ENCODE measurements at regions not wholly inside any gene's neighbourhood (a gene's known extent, or its start where the extent isn't known, plus 50 kb on each side); places are given as distances from the start of the nearest gene placed in this dataset.

GRCh38 chr20:47883186-47883585 lies 97.9 kb upstream of the SULF2 start:
- Mint-ChIP-seq H3K27ac (no peak overlapping the region), H3K27me3 (no peaks in the 10 kb centered on the region), H3K4me3 (no peak overlapping the region), H3K4me1 (no peaks in the 10 kb centered on the region), H3K9me3 (no peaks in the 10 kb centered on the region), H3K36me3 (ENCODE audit: low read depth) (no peaks in the 10 kb centered on the region)
- ATAC-seq (no peak), DNase-seq (no peak)

GRCh38 chr20:47879771-47880170 lies 94.5 kb upstream of the SULF2 start:
- ATAC-seq = no peak
- no peak overlapping the region for H3K27ac Mint-ChIP-seq

GRCh38 chr20:47878601-47879027 lies 93.3 kb upstream of the SULF2 start:
- H3K27ac Mint-ChIP-seq = no peak overlapping the region
- H3K4me1 Mint-ChIP-seq = no peaks in the 10 kb centered on the region
- H3K36me3 Mint-ChIP-seq (ENCODE audit: low read depth) = no peaks in the 10 kb centered on the region
- DNase-seq (no peak), ATAC-seq (peak; percentile 31)
- peaks cover 2% of the 10 kb centered on the region for H3K27me3 Mint-ChIP-seq
- no peaks in the 10 kb centered on the region for H3K9me3 Mint-ChIP-seq
- H3K4me3 Mint-ChIP-seq = no peak overlapping the region

More at GRCh38 chr20:47879771-47880170, 94.5 kb upstream of the SULF2 start:
- Mint-ChIP-seq H3K9me3 (no peaks in the 10 kb centered on the region), H3K27me3 (peaks cover 2% of the 10 kb centered on the region), H3K4me1 (no peaks in the 10 kb centered on the region), H3K4me3 (no peak overlapping the region), H3K36me3 (ENCODE audit: low read depth) (no peaks in the 10 kb centered on the region)
- no peak for DNase-seq

- ATAC-seq = no peak
- no peak for DNase-seq
- Mint-ChIP-seq H3K4me1 (no peaks in the 10 kb centered on the region), H3K27ac (no peak overlapping the region), H3K27me3 (peaks cover 2% of the 10 kb centered on the region), H3K36me3 (ENCODE audit: low read depth) (no peaks in the 10 kb centered on the region), H3K4me3 (no peak overlapping the region), H3K9me3 (no peaks in the 10 kb centered on the region)
These were observed 91.2 kb upstream of the SULF2 start for GRCh38 chr20:47876311-47877088.

GRCh38 chr20:47875297-47876025 lies 90.2 kb upstream of the SULF2 start:
- Mint-ChIP-seq H3K9me3 (no peaks in the 10 kb centered on the region), H3K4me1 (no peaks in the 10 kb centered on the region), H3K36me3 (ENCODE audit: low read depth) (no peaks in the 10 kb centered on the region), H3K27me3 (peaks cover 2% of the 10 kb centered on the region), H3K4me3 (no peak overlapping the region), H3K27ac (no peak overlapping the region)
- ATAC-seq = no peak
- no peak for DNase-seq

- H3K36me3 Mint-ChIP-seq (ENCODE audit: low read depth) = no peaks in the 10 kb centered on the region
- peaks cover 2% of the 10 kb centered on the region for H3K27me3 Mint-ChIP-seq
- H3K27ac Mint-ChIP-seq = no peak overlapping the region
- H3K9me3 Mint-ChIP-seq = no peaks in the 10 kb centered on the region
- no peak overlapping the region for H3K4me3 Mint-ChIP-seq
- no peaks in the 10 kb centered on the region for H3K4me1 Mint-ChIP-seq
- ATAC-seq (no peak), DNase-seq (no peak)
These were observed 87.1 kb upstream of the SULF2 start for GRCh38 chr20:47872341-47872740.

GRCh38 chr20:47870475-47870874 lies 85.2 kb upstream of the SULF2 start:
- Mint-ChIP-seq H3K27me3 (peaks cover 2% of the 10 kb centered on the region), H3K9me3 (no peaks in the 10 kb centered on the region), H3K4me3 (no peak overlapping the region), H3K36me3 (ENCODE audit: low read depth) (no peaks in the 10 kb centered on the region), H3K4me1 (no peaks in the 10 kb centered on the region), H3K27ac (no peak overlapping the region)
- no peak for ATAC-seq
- DNase-seq = no peak

- ATAC-seq = no peak
- H3K4me1 Mint-ChIP-seq = no peaks in the 10 kb centered on the region
- peaks cover 2% of the 10 kb centered on the region for H3K27me3 Mint-ChIP-seq
These were observed 83.5 kb upstream of the SULF2 start for GRCh38 chr20:47868744-47869143.

GRCh38 chr20:47868236-47868635 lies 83.0 kb upstream of the SULF2 start:
- H3K36me3 Mint-ChIP-seq (ENCODE audit: low read depth) = no peaks in the 10 kb centered on the region
- H3K27ac Mint-ChIP-seq = no peak overlapping the region
- no peak for ATAC-seq
- peaks cover 2% of the 10 kb centered on the region for H3K27me3 Mint-ChIP-seq
- DNase-seq = no peak
- H3K9me3 Mint-ChIP-seq = no peaks in the 10 kb centered on the region
- H3K4me1 Mint-ChIP-seq = no peaks in the 10 kb centered on the region
- no peak overlapping the region for H3K4me3 Mint-ChIP-seq

More at GRCh38 chr20:47868744-47869143, 83.5 kb upstream of the SULF2 start:
- Mint-ChIP-seq H3K27ac (no peak overlapping the region), H3K9me3 (no peaks in the 10 kb centered on the region), H3K36me3 (ENCODE audit: low read depth) (no peaks in the 10 kb centered on the region), H3K4me3 (no peak overlapping the region)
- DNase-seq = no peak

GRCh38 chr20:47867831-47868230 lies 82.5 kb upstream of the SULF2 start:
- no peaks in the 10 kb centered on the region for H3K4me1 Mint-ChIP-seq
- no peaks in the 10 kb centered on the region for H3K9me3 Mint-ChIP-seq
- DNase-seq (no peak), ATAC-seq (no peak)
- no peak overlapping the region for H3K27ac Mint-ChIP-seq
- H3K36me3 Mint-ChIP-seq (ENCODE audit: low read depth) = no peaks in the 10 kb centered on the region
- H3K4me3 Mint-ChIP-seq = no peak overlapping the region
- peaks cover 2% of the 10 kb centered on the region for H3K27me3 Mint-ChIP-seq

- Mint-ChIP-seq H3K36me3 (ENCODE audit: low read depth) (no peaks in the 10 kb centered on the region), H3K4me3 (no peak overlapping the region), H3K27ac (no peak overlapping the region), H3K4me1 (no peaks in the 10 kb centered on the region), H3K27me3 (peaks cover 2% of the 10 kb centered on the region), H3K9me3 (no peaks in the 10 kb centered on the region)
- no peak for ATAC-seq
- DNase-seq = no peak
These were observed 81.2 kb upstream of the SULF2 start for GRCh38 chr20:47866480-47866879.

GRCh38 chr20:47865912-47866311 lies 80.6 kb upstream of the SULF2 start:
- Mint-ChIP-seq H3K4me3 (no peak overlapping the region), H3K9me3 (no peaks in the 10 kb centered on the region), H3K36me3 (ENCODE audit: low read depth) (no peaks in the 10 kb centered on the region), H3K27ac (no peak overlapping the region), H3K4me1 (no peaks in the 10 kb centered on the region), H3K27me3 (peaks cover 2% of the 10 kb centered on the region)
- ATAC-seq (no peak), DNase-seq (no peak)

GRCh38 chr20:47865451-47865850 lies 80.2 kb upstream of the SULF2 start:
- Mint-ChIP-seq H3K4me3 (no peak overlapping the region), H3K36me3 (ENCODE audit: low read depth) (no peaks in the 10 kb centered on the region), H3K27me3 (peaks cover 2% of the 10 kb centered on the region), H3K4me1 (no peaks in the 10 kb centered on the region), H3K9me3 (no peaks in the 10 kb centered on the region), H3K27ac (no peak overlapping the region)
- no peak for DNase-seq
- ATAC-seq = no peak

- Mint-ChIP-seq H3K27ac (no peak overlapping the region), H3K4me1 (no peaks in the 10 kb centered on the region), H3K9me3 (no peaks in the 10 kb centered on the region), H3K36me3 (ENCODE audit: low read depth) (no peaks in the 10 kb centered on the region), H3K4me3 (no peak overlapping the region), H3K27me3 (no peaks in the 10 kb centered on the region)
- DNase-seq (no peak), ATAC-seq (no peak)
These were observed 78.7 kb upstream of the SULF2 start for GRCh38 chr20:47863981-47864380.

GRCh38 chr20:47863315-47863965 lies 78.2 kb upstream of the SULF2 start:
- H3K27me3 Mint-ChIP-seq = no peaks in the 10 kb centered on the region

More at GRCh38 chr20:47863315-47863965, 78.2 kb upstream of the SULF2 start:
- no peaks in the 10 kb centered on the region for H3K9me3 Mint-ChIP-seq
- no peaks in the 10 kb centered on the region for H3K4me1 Mint-ChIP-seq
- H3K27ac Mint-ChIP-seq = no peak overlapping the region
- no peak for ATAC-seq
- H3K36me3 Mint-ChIP-seq (ENCODE audit: low read depth) = no peaks in the 10 kb centered on the region
- no peak overlapping the region for H3K4me3 Mint-ChIP-seq
- DNase-seq = no peak
